ENCODE measurements at regions not wholly inside any gene's neighbourhood (a gene's known extent, or its start where the extent isn't known, plus 50 kb on each side); places are given as distances from the start of the nearest gene placed in this dataset.

DNA sequence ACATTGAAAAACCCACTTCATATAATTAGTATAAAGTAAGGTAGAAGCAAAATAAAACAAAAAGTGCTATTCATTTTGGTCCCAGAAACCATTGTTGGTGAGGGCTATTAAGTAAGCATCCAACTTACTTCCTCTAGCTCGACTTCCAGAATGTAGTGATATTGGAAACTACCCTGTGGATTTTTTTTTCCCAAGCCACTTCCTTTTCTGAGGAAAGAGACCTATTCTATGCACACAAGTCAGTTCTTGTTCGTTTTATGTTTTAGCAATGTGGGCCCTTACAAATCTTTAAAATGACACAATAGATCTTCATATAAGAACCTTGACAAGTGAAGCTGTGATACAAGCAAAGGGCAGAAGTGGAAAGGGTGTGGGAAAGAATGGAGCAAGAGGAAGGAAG, 402.0 kb upstream of the TBL1XR1 start:
- no peak for DNase-seq (ENCODE audit: low read depth)
- TF ChIP-seq, protein P1, sequence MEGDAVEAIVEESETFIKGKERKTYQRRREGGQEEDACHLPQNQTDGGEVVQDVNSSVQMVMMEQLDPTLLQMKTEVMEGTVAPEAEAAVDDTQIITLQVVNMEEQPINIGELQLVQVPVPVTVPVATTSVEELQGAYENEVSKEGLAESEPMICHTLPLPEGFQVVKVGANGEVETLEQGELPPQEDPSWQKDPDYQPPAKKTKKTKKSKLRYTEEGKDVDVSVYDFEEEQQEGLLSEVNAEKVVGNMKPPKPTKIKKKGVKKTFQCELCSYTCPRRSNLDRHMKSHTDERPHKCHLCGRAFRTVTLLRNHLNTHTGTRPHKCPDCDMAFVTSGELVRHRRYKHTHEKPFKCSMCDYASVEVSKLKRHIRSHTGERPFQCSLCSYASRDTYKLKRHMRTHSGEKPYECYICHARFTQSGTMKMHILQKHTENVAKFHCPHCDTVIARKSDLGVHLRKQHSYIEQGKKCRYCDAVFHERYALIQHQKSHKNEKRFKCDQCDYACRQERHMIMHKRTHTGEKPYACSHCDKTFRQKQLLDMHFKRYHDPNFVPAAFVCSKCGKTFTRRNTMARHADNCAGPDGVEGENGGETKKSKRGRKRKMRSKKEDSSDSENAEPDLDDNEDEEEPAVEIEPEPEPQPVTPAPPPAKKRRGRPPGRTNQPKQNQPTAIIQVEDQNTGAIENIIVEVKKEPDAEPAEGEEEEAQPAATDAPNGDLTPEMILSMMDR (IDR thresholded peaks at IDR 0.05; ENCODE audit: low read length, missing control alignments): no peak
- no peak overlapping the region for H3K4me3 ChIP-seq (replicated peaks; ENCODE audit: low read depth, low read length)

DNA sequence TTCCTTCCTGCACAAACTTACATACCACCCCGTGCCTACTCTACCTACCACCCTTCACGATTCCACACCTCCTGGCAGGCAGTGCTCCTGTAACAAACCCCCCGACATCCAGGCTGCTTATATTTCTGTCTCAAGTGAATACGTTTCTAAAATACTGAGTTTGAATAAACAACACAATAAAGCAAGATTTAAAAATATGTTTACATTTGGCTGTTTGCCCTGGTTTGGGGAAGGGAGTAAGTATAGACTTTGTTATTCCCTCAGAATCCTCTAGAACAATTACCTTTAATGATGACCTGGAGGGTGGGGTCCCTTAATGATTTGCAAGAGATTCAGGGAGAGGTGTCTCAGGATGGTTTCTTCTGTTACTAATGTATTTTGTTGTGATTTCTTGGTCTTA, 402.6 kb upstream of the TBL1XR1 start:
- TF ChIP-seq, protein P1 (IDR thresholded peaks at IDR 0.05; ENCODE audit: low read length, missing control alignments): no peak
- DNase-seq (ENCODE audit: low read depth): no peak
- no peak overlapping the region for H3K4me3 ChIP-seq (replicated peaks; ENCODE audit: low read depth, low read length)

DNA sequence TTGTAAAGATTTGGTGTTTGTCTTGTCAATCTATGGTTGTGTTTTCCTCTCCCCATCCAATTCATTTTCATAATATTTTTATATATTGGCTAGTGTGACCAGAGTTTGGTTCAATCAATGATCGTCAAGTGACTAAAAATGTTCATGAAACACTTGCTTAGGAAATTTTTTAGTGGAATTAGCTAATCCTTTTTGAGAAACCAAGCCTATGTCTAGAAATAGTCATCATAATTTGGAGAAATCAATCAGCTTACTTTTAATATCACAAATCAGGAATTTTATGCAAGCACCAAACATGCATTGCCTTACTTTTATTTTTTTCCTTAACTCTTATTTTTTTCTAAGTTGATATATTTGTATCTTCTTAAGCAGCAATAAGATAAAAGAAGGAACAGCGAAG, 403.1 kb upstream of the TBL1XR1 start:
- TF ChIP-seq, protein P1 (IDR thresholded peaks at IDR 0.05; ENCODE audit: low read length, missing control alignments): no peak
- DNase-seq (ENCODE audit: low read depth): no peak
- no peak overlapping the region for H3K4me3 ChIP-seq (replicated peaks; ENCODE audit: low read depth, low read length)

DNA sequence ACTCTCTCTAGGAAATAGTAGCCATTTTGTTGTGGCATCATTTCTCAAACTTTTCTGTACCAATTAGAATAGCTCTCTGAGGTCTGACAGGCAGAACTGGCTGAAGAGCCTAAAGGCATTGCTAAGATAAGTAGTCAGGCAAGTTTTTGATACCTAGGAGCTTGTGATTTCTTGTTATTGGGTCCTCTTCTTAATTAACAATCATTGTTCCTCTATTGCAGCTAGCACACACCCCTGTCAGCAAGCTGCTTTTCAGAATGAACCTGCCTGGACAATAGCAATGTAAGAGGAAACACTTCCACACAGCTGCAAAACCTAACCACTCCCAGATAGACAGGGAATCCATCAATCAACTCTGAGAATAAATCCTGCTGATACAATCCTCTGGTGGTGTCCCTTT, 403.9 kb upstream of the TBL1XR1 start:
- no peak for DNase-seq (ENCODE audit: low read depth)
- no peak overlapping the region for H3K4me3 ChIP-seq (replicated peaks; ENCODE audit: low read depth, low read length)
- TF ChIP-seq, protein P1 (IDR thresholded peaks at IDR 0.05; ENCODE audit: low read length, missing control alignments): no peak

DNA sequence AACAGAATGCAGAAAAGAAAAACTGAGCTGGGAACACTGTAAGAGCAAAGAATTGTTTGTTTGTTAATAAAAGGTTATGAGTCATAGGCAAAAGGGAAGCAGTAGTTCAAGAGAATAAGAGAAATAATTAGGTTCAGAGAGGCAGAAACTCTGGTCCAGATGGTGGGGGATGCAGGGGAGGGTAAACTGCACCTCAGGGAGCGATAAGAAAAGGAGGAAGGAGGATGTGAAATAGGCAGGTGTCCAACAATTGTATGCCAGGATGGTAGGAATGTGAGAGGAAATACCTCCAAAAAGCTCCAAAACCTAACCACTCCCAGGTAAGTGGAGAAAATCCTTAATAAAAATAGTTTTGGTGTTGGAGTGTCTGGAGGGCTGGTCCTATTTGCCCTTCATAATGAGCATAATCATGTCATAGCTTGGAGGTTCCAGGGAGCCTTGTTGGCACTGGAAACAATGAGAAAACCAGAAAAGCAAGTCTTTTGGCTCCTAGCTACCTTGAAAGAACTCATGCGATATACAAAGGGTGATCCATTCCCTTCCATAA, 405.4 kb upstream of the TBL1XR1 start:
- no peak for DNase-seq (ENCODE audit: low read depth)
- TF ChIP-seq, protein P1 (IDR thresholded peaks at IDR 0.05; ENCODE audit: low read length, missing control alignments): no peak
- no peak overlapping the region for H3K4me3 ChIP-seq (replicated peaks; ENCODE audit: low read depth, low read length)

DNA sequence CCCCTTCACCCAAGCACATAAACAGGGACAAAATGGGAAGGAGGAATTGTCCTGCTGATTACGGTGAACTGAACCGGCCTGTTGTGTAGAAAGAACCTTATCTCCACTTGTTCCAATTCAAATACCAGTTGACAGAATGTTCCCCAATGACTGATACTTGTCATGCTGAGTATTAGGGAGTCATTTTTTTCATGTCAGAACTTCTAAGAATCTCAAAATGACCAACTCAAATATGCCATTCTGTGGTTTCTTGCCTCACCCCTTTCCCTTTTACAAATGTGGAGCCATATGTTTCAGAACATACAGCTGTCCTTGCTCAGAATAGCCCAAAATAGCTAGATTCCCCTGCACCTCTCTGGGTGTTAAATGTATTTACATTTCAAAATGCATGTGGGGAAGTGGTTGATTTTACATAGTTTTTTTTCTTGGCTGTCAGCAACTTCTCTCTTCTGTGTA, 405.9 kb upstream of the TBL1XR1 start:
- no peak overlapping the region for H3K4me3 ChIP-seq (replicated peaks; ENCODE audit: low read depth, low read length)
- TF ChIP-seq, protein P1 (IDR thresholded peaks at IDR 0.05; ENCODE audit: low read length, missing control alignments): no peak
- no peak for DNase-seq (ENCODE audit: low read depth)

DNA sequence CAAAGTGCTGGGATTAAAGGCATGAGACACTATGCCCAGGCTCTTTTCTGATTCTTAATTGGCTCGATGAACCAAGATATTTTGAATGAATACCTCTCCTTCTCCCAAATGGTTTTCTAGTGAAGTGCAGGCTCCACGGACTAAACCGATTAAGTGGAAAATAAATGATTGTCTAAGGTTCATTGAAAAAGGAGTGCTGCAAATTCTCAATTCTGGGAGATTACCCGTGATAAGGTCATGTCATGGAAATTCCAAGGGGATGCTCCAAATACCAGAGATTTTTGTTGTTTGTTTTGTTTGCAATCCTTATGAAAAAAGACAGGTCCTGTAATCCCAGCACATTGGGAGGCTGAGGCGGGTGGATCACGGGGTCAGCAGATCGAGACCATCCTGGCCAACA, 406.9 kb upstream of the TBL1XR1 start:
- H3K4me3 ChIP-seq (replicated peaks; ENCODE audit: low read depth, low read length): no peak overlapping the region
- TF ChIP-seq, protein P1 (IDR thresholded peaks at IDR 0.05; ENCODE audit: low read length, missing control alignments): no peak
- no peak for DNase-seq (ENCODE audit: low read depth)

All from fibroblast of pulmonary artery (primary cell).